HG03442 (cell line): ENCODE measurements at regions not wholly inside any gene's neighbourhood (a gene's known extent, or its start where the extent isn't known, plus 50 kb on each side); places are given as distances from the start of the nearest gene placed in this dataset.
A peak's percentile ranks its signal among the peaks of the same experiment; 100 is the strongest.

Experiments
- ATAC-seq: cut with Tn5 transposase; IDR thresholded peaks from one replicate; pipeline ENCODE4 v1.9.1; 2021; ENCODE audit warnings: mild to moderate bottlenecking, moderate library complexity; ENCODE audit not compliant: unreplicated experiment

- no peak for ATAC-seq
Measured at GRCh38 chrY:12981074-12981473, 76.4 kb downstream of the DDX3Y start.

- no peak for ATAC-seq
Measured at GRCh38 chrY:12982249-12982829, 77.7 kb downstream of the DDX3Y start.

- ATAC-seq: no peak
Measured at GRCh38 chrY:12984637-12985344, 80.1 kb downstream of the DDX3Y start.

- ATAC-seq: no peak
Measured at GRCh38 chrY:13017493-13017892, 112.8 kb downstream of the DDX3Y start.

GRCh38 chrY:13019486-13019885, 114.8 kb downstream of the DDX3Y start:
- no peak for ATAC-seq

GRCh38 chrY:13020839-13021238, 116.2 kb downstream of the DDX3Y start:
- no peak for ATAC-seq

- ATAC-seq: no peak
Measured at GRCh38 chrY:13023607-13024006, 118.9 kb downstream of the DDX3Y start.

GRCh38 chrY:13024447-13024846, 119.8 kb downstream of the DDX3Y start:
- ATAC-seq: no peak

- ATAC-seq: no peak
Measured at GRCh38 chrY:13026906-13027305, 122.2 kb downstream of the DDX3Y start.

- no peak for ATAC-seq
Measured at GRCh38 chrY:13040232-13040631, 135.6 kb downstream of the DDX3Y start.

- no peak for ATAC-seq
Measured at GRCh38 chrY:13053501-13053900, 148.8 kb downstream of the DDX3Y start.

- ATAC-seq: no peak
Measured at GRCh38 chrY:13066372-13066771, 161.7 kb downstream of the DDX3Y start.

GRCh38 chrY:13068696-13069095, 164.0 kb downstream of the DDX3Y start:
- ATAC-seq: no peak

GRCh38 chrY:13069111-13069510, 164.4 kb downstream of the DDX3Y start:
- ATAC-seq: no peak

- ATAC-seq: no peak
Measured at GRCh38 chrY:13082748-13083147, 178.1 kb downstream of the DDX3Y start.

- no peak for ATAC-seq
Measured at GRCh38 chrY:13091575-13091974, 186.9 kb downstream of the DDX3Y start.

- no peak for ATAC-seq
Measured at GRCh38 chrY:13092986-13093385, 188.3 kb downstream of the DDX3Y start.

GRCh38 chrY:13093461-13093860, 188.8 kb downstream of the DDX3Y start:
- no peak for ATAC-seq

- no peak for ATAC-seq
Measured at GRCh38 chrY:13094411-13094810, 189.7 kb downstream of the DDX3Y start.

GRCh38 chrY:13094904-13095600, 190.4 kb downstream of the DDX3Y start:
- ATAC-seq: no peak

- peak; percentile 83 for ATAC-seq
Measured at GRCh38 chrY:13126881-13127456, 222.3 kb downstream of the DDX3Y start.

- ATAC-seq: peak; percentile 74
Measured at GRCh38 chrY:13127476-13127875, 222.8 kb downstream of the DDX3Y start.
